ENCODE measurements at regions not wholly inside any gene's neighbourhood (a gene's known extent, or its start where the extent isn't known, plus 50 kb on each side); places are given as distances from the start of the nearest gene placed in this dataset.

- DNase-seq (ENCODE audit: low spot score) = no peak
These were observed 154.7 kb upstream of the ZNF536 start for GRCh38 chr19:30217461-30217860.

- no peak for DNase-seq (ENCODE audit: low spot score)
These were observed 152.5 kb upstream of the ZNF536 start for GRCh38 chr19:30219702-30220101.

- no peak for DNase-seq (ENCODE audit: low spot score)
These were observed 151.0 kb upstream of the ZNF536 start for GRCh38 chr19:30221176-30221575.

DNA sequence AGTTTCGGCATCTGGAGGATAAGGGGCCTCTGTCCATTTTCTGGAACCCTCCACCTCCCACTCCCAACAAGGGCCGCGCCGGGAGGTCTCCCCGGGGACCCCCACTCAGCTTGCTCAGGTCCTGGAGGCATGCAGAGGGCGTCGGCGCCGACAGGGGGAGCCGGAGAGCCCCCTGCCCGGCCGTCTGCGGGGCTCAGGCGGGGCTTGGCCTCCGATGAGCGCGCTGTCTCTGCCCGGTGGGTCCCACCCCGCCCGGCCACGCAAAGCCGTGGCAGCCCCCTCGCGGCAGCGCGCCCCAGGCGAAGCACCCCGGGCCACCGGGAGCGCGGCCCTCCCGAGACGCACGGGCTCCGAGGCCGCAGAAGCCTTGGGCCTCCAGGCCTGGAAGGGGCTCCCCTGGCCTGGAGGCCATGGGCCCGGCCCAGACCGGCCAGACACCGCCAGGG lies 149.7 kb upstream of the ZNF536 start:
- DNase-seq (ENCODE audit: low spot score) = no peak

DNA sequence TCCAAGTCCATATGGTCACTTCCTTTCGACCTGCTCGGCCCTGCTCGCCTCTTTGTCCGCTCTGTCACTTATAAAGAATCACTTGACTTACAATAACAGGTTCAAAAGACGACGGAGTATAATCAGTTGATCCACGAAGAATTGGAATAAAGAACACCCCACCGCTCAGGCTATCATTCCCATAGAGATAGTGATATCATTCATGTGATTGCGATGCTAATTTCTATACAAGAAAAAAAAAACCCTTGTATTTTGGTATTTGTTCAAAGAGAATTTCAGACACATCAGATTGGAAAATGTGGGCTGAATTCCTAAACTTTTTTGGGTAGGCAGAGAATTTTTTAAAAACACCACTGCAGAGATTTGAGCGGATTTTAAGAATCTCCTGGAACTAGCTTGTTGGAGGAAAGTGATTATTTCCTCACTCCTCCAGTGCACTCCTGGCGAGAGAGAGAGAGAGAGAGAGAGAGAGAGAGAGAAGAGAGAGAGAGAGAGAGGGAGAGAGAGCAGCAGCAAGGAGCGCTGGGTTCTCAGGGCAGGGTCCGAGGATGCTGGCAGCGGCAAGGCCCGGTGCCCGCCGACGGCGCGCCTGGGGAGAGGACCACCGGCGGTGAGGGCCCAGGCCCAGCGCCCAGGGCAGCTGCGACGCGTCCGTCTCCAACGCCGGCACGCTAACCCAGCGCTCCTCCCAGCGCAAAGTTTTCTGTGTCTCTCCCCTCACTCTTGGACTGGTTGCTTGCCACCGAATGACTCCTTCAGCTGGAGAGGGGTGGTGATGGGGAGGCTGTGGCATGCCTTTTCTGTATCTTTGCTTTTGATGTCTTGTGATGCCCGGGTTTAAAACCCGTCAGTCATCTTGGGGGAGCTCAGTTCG lies 149.0 kb upstream of the ZNF536 start:
- DNase-seq (ENCODE audit: low spot score) = no peak

DNA sequence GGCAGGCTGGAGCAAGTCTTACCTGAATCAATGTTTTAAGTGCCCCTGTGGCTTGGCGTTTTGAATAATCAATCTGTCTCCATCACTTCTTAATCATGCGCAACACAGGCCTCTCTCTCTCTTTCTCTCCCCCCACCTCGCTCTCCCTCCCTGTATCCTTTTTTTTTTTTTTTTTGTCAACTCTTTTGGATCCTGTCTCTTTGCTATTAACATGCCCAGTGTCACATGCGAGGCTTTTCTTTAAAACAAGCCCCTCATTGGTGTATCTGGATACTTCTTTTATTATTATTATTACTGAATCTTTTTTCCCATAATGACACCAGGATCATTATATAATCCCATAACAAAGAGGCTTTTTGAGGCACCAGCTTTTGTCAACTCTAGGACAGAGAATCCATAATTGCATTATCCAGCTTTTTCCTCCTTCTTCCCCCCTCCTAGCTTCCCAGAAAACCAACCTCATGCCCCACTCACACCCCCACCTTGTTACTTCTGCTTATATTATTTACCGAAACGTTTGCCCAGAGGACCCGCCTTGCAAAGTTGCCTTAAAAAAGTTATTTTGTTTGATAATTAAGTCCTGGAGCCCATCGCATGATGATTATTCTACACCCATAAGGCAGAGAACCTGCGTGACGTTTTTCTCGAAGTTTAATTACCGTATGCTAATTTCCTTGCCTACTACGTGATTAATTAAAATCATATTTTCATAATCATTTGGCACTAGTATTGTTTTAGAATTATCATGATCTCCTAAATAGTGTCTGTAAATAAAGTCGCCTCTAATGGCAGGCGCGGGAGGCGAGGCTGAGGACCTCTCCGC lies 148.1 kb upstream of the ZNF536 start:
- no peak for DNase-seq (ENCODE audit: low spot score)

GRCh38 chr19:30224689-30225606 lies 147.2 kb upstream of the ZNF536 start:
- no peak for DNase-seq (ENCODE audit: low spot score)

DNA sequence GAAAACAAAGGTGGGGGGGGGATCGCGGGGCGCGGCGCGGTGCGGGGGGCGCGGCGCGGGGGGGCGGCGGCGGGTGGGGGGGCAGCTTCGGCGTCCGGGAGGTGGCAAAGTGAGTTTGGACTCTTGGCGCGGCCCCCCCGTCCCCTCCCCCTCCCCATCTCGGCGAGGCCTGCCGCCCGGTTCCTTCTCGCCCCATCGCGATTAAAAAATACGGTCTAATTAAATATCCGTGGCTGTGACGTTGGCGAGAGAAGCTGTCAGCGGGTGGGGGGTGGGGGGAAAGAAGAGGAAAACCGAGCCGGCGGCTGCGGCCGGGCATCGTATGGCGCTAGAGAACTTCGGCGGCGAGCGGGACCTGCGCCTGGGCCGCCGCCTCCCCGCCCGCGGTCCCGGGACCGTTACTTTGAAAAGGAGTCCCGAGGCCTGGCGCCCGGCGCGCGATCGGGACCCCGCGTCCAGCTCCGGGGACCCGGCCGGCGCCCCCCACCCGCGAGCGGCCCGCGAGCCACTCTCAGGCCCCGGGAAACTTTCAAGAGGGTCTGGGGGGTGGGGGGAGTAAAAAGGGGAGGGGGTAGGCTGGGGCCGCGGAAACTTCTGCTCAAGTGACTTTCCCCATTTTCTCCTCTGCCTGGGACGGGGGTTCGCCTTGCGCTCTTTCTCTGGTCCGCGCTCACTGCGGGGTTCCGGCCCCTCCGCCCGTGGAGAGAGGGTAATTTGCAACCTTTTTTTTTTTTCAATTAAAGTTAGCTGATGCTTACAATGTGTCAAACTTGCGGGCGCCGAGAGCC lies 146.3 kb upstream of the ZNF536 start:
- DNase-seq (ENCODE audit: low spot score) = no peak

- DNase-seq (ENCODE audit: low spot score) = no peak
These were observed 145.6 kb upstream of the ZNF536 start for GRCh38 chr19:30226464-30227011.

- DNase-seq (ENCODE audit: low spot score) = no peak
These were observed 145.1 kb upstream of the ZNF536 start for GRCh38 chr19:30227012-30227621.

- DNase-seq (ENCODE audit: low spot score) = no peak
These were observed 144.5 kb upstream of the ZNF536 start for GRCh38 chr19:30227661-30228112.

- DNase-seq (ENCODE audit: low spot score) = no peak
These were observed 143.9 kb upstream of the ZNF536 start for GRCh38 chr19:30228113-30228834.

DNA sequence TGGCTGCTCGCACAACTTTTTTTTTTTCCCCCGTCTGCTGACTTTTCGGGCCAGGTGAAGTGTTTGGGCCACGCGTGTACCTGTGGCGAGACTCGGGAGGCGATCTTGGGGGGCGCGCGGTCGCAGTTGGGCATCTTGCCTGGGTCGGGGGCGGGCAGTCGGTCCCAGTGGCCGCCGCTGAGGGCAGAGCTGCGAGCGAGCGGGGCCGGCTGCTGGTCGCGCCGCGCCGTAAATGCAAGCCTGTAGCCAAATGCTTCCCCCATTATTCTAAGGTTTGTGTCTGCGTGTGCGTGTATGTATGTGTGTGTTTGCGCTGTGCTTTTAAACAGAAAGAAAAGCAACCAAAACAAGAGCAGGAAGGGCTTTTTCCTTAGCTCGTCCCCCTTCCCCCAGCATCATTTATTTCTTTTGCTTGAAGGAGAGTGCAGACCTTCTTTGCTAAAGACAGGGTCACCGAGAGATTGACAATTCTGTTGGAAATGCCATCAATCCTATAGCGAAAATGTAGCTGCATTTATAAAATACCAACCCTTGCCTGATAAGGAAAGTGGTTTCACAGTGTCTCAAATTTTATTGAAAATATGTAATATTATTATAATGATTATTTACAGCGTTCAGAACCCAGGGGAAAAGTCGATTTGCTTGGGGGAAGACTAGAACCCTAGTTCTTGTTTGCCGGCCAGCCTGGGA lies 143.2 kb upstream of the ZNF536 start:
- no peak for DNase-seq (ENCODE audit: low spot score)

DNA sequence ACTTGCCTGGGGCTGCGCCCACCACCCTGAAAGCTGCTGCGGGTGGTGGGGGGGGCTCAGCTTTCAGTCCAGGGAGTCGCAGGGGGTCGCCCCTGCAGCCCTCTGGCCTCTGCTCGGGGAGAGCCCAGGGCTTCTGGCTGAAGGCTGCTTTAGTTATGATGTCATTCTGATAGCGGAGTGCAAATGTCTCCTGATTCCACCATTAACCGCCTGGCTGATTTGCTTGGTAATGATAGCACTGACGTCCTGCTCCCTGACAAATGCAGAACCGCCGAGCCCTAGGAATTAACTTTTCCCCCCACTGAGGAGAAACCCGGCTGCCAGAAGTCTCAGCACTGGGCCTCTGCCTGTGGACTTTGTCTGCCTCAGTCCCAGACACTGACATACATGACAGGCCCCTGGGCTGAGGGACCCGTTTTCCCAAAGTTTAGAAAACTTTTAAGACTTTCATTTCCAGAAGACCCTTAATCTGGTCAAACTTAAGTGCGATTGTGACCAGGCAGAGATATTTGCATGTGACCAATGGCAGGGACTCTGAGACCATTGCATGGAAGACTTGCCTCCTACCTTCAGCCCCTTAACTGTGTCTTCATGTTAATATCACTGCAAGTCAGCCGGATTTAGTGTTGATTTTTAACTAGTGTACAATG lies 142.5 kb upstream of the ZNF536 start:
- DNase-seq (ENCODE audit: low spot score) = no peak

DNA sequence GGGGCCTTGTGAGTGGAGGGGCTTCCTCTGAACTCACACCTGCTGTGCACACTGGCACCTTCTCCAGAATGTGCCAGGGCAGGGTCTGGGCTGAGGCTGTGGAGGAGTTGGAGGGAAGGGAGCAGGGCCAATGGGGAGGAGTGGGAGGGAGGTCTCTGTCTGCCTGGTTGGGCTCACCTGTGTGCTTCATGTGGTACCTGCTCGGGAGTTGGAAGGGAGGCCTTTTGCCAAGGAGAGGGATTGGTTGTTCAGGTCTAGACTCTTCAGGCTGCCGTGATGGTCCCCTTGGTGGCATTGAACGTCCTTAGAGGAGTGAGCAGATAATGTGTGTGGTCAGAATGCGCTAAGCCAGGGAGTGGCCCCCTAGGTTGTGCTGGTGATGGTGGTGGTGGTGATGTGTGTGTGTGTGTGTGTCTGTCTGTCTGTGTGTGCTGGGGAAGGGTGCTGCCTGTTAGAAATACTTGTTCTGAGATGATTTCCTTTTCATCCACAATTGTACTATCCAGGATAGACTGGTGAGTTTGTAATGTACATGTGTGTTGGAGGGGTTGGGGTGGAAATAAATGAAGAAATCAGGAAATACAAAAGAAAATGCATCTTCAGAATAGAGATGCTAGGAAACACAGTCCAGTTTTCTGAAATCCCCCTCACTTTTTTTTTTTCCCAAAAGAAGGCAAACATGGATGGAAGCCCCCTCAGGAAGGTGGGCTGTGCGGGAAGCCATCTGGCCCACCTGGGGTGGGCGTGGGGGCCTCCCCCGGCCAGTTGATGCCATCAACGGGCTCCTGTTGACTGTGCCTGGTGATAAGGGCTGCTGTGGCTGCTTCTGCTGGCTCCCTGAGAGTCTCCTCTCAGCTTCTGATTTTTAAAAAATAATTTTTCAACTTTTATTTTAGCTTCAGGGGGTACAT lies 140.5 kb upstream of the ZNF536 start:
- DNase-seq (ENCODE audit: low spot score) = no peak

DNA sequence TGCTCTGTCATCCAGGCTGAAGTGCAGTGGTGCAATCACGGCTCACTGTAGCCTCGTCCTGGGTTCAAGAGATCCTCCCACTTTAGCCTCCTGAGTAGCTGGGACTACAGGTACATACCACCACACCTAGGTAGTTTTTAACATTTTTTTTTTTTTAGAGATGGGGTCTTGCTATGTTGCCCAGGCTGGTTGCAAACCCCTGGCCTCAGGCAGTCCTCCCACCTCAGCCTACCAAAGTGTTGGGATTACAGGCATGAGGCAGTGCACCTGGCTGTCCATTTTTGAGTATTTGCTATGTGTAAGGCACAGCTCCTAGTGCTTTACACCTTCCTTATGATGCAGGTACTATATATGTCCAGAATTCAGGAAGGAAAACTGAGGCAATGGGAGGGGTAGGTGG lies 138.8 kb upstream of the ZNF536 start:
- DNase-seq (ENCODE audit: low spot score) = no peak

DNA sequence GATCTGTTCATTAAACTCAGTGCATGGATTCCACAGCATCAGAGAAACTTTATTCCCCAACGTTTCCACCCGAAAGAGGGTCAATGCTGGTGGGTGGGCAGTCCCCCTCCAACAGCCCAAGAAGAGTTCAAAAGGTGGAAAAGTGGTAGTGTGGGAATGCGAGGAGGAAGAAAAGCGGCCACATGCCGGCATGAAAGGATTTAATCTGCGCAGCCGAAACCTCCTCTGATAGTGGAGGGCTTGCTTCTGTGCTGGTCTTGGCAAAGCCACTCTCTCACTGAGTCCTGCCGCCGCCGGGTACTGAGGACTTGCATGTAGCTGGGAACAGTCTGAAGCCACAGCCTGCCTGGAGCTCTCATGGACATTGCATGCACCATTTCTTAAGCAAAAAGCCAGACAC lies 136.2 kb upstream of the ZNF536 start:
- DNase-seq (ENCODE audit: low spot score) = no peak

GRCh38 chr19:30236587-30236986 lies 135.6 kb upstream of the ZNF536 start:
- no peak for DNase-seq (ENCODE audit: low spot score)

Data from RKO (cell line).